ENCODE measurements at regions not wholly inside any gene's neighbourhood (a gene's known extent, or its start where the extent isn't known, plus 50 kb on each side); places are given as distances from the start of the nearest gene placed in this dataset.

DNA sequence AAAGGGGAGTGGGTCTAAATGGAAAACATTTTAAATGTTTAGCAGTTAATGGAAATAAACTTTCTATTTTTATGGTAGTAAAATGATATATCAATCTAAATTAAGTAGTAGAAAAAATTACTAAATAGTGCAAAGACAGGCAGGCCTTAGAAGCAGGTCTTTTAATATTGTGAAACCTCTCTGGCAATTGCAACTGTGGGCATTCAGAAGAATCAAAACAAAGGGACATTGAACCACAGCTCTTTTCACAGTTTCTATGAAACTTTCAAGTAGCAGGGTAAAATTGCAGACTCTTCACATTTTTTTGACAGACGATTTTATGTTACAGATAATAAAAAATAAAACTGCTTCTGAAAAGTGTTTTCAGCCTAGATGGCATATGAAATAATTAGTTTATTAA lies 533.7 kb downstream of the BCKDHB start:
- DNase-seq (ENCODE audit: low read depth, low spot score) (no peak), FAIRE-seq (no peak), ATAC-seq (no peak)
- WGBS (ENCODE audit: insufficient coverage, insufficient replicate concordance, low lambda C conversion rate, missing lambda C conversion rate): 0% methylated on average over 1 of the region's 1 CpG
- Histone ChIP-seq H3K36me3 (ENCODE audit: control insufficient read depth in 2 of 2, insufficient read depth in 2 of 2, low read length in 1 of 2) (no peaks in the 10 kb centered on the region), H3K79me2 (ENCODE audit: control insufficient read depth, insufficient read depth, low read length) (no peaks in the 10 kb centered on the region), H3K9me3 (replicated peaks; ENCODE audit: control insufficient read depth, insufficient read depth, low read length) (no peaks in the 10 kb centered on the region), H4K20me1 (ENCODE audit: control insufficient read depth, insufficient read depth) (no peaks in the 10 kb centered on the region), H3K4me2 (ENCODE audit: control insufficient read depth, insufficient read depth) (no peak overlapping the region), H3K9ac (ENCODE audit: control insufficient read depth, insufficient read depth, low read length) (no peak overlapping the region), H3K4me3 (no peak overlapping the region), H3K27me3 (replicated peaks in 1 of 2; ENCODE audit: control insufficient read depth in 2 of 2, insufficient read depth in 2 of 2, low read length in 1 of 2) (no peaks in the 10 kb centered on the region), H3K27ac (ENCODE audit: control insufficient read depth, insufficient read depth) (no peak overlapping the region), H3K4me1 (ENCODE audit: control insufficient read depth, insufficient read depth, low read length) (no peaks in the 10 kb centered on the region), H2AFZ (ENCODE audit: control insufficient read depth, low read depth, low read length) (no peak overlapping the region)
- ChIA-PET SMC1A (ENCODE audit: uncharacterized antibody, unreplicated experiment) (no interaction called here), CTCF (interaction anchor here (0.5 to 1.0 kb wide), 2 partner anchors 13 to 34 kb away, joined by 3 to 4 read pairs; no protein-coding TSS in a partner anchor), POLR2A (no interaction called here), RAD21 (ENCODE audit: unreplicated experiment) (no interaction called here)
- in situ Hi-C loops (cut with MboI): no loop called here
- BruUV-seq (replicated peaks): no TSS peak
- intact Hi-C loops (cut with micrococcal nuclease; ENCODE audit: unreplicated experiment): no loop called here
- no peak for TF ChIP-seq ETV6 (conservative IDR thresholded peaks at IDR 0.05 in 1 of 2, IDR thresholded peaks at IDR 0.05 in 1 of 2; ENCODE audit: borderline replicate concordance in 1 of 2, low read depth in 1 of 2)
- no peak for TF ChIP-seq LARP7 (IDR thresholded peaks at IDR 0.05)
- no peak for TF ChIP-seq BMI1 (IDR thresholded peaks at IDR 0.05; ENCODE audit: borderline replicate concordance)
- no peak for TF ChIP-seq MLLT1 (IDR thresholded peaks at IDR 0.05)
- no peak for TF ChIP-seq NFXL1 (IDR thresholded peaks at IDR 0.05; ENCODE audit: borderline replicate concordance)
- TF ChIP-seq ELK1 (IDR thresholded peaks at IDR 0.05; ENCODE audit: low read depth, low read length): no peak
- TF ChIP-seq ZNF274 (IDR thresholded peaks at IDR 0.05; ENCODE audit: insufficient read depth, insufficient read length): no peak
- TF ChIP-seq PRDM15 (CRISPR knock-in tag; IDR thresholded peaks at IDR 0.05): no peak
- no peak for TF ChIP-seq RELB (IDR thresholded peaks at IDR 0.05; ENCODE audit: low read depth)
- TF ChIP-seq BCL11A (IDR thresholded peaks at IDR 0.05; ENCODE audit: low read depth, low read length): no peak
- TF ChIP-seq ZBTB33 (IDR thresholded peaks at IDR 0.05): no peak
- TF ChIP-seq, protein P1, sequence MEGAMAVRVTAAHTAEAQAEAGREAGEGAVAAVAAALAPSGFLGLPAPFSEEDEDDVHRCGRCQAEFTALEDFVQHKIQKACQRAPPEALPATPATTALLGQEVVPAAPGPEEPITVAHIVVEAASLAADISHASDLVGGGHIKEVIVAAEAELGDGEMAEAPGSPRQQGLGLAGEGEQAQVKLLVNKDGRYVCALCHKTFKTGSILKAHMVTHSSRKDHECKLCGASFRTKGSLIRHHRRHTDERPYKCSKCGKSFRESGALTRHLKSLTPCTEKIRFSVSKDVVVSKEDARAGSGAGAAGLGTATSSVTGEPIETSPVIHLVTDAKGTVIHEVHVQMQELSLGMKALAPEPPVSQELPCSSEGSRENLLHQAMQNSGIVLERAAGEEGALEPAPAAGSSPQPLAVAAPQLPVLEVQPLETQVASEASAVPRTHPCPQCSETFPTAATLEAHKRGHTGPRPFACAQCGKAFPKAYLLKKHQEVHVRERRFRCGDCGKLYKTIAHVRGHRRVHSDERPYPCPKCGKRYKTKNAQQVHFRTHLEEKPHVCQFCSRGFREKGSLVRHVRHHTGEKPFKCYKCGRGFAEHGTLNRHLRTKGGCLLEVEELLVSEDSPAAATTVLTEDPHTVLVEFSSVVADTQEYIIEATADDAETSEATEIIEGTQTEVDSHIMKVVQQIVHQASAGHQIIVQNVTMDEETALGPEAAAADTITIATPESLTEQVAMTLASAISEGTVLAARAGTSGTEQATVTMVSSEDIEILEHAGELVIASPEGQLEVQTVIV (IDR thresholded peaks at IDR 0.05; ENCODE audit: borderline replicate concordance, partially characterized antibody): no peak
